Left lung (tissue), 4 donors: ENCODE measurements at regions not wholly inside any gene's neighbourhood (a gene's known extent, or its start where the extent isn't known, plus 50 kb on each side); places are given as distances from the start of the nearest gene placed in this dataset.

Source experiments
- ATAC-seq: fragments of 200-7000 bp; cut with Tn5 transposase; one replicate; pipeline ENCODE4 v1.9.1; 2020; ENCODE audit warnings: moderate library complexity
- DNase-seq, 4 donors: peaks; one replicate each; pipeline ENCODE4 v3.0.0-alpha.2; 2013 to 2020
- H3K27ac ChIP-seq, 2 donors: fragments of 200-600 bp; sonication (generic) in 1 of 2; one replicate each; pipeline versions ENCODE4 v1.5.0 to v1.8.0; 2020 to 2021
- H3K27me3 ChIP-seq, 2 donors: fragments of 200-600 bp; sonication (generic) in 1 of 2; one replicate each; pipeline versions ENCODE4 v1.5.0 to v1.8.0; 2020 to 2021
- H3K36me3 ChIP-seq, 2 donors: fragments of 200-600 bp; sonication (generic) in 1 of 2; one replicate each; pipeline versions ENCODE4 v1.5.0 to v1.8.0; 2020 to 2021
- H3K4me1 ChIP-seq, 2 donors: fragments of 200-600 bp; one replicate each; pipeline ENCODE4 v1.8.0; 2021
- H3K4me3 ChIP-seq, 2 donors: fragments of 200-600 bp; sonication (generic) in 1 of 2; one replicate each; pipeline versions ENCODE4 v1.5.0 to v1.8.0; 2020 to 2021; ENCODE audit warnings: mild to moderate bottlenecking in 1 of 2
- H3K9me3 ChIP-seq, 2 donors: fragments of 200-600 bp; sonication (generic) in 1 of 2; one replicate each; pipeline versions ENCODE4 v1.5.0 to v1.8.0; 2020 to 2021
- CTCF ChIP-seq, 2 donors: fragments of 200-600 bp; sonication (generic) in 1 of 2; IDR thresholded peaks; one replicate each; pipeline versions ENCODE4 v1.5.0 to v1.8.0; 2021; ENCODE audit warnings: antibody characterized with exemption in 2 of 2
- intact Hi-C, 2 donors: fragments of 100-400 bp; cut with DNase I; formaldehyde crosslinking; loops; one replicate each; pipeline versions ENCODE4 v1.11.2 to v1.14.2; 2022
- donor health status: DM: no; HTN: yes; CAD: no.
- donor health status: DM: no; HTN: no; CAD: no.

GRCh38 chr20:20932156-20932555, 174.0 kb downstream of the LINC00237 start:
- ATAC-seq = no peak
- H3K27ac ChIP-seq = no peak overlapping the region
- no peak for TF ChIP-seq CTCF (IDR thresholded peaks at IDR 0.05)
- no peak for DNase-seq
- intact Hi-C loops = no loop called here
- peaks cover 0 to 12% of the 10 kb centered on the region in 2 donors for H3K27me3 ChIP-seq
- no peaks in the 10 kb centered on the region for H3K4me1 ChIP-seq
- H3K4me3 ChIP-seq = no peak overlapping the region
- H3K9me3 ChIP-seq = no peaks in the 10 kb centered on the region
- H3K36me3 ChIP-seq = no peaks in the 10 kb centered on the region

GRCh38 chr20:20931632-20932031, 174.5 kb downstream of the LINC00237 start:
- DNase-seq (no peak), ATAC-seq (no peak)
- no peak overlapping the region for H3K4me3 ChIP-seq
- H3K9me3 ChIP-seq = no peaks in the 10 kb centered on the region
- H3K27me3 ChIP-seq = peaks cover 0 to 12% of the 10 kb centered on the region in 2 donors
- no peaks in the 10 kb centered on the region for H3K36me3 ChIP-seq
- H3K27ac ChIP-seq = no peak overlapping the region
- no peak for TF ChIP-seq CTCF (IDR thresholded peaks at IDR 0.05)
- no peaks in the 10 kb centered on the region for H3K4me1 ChIP-seq
- intact Hi-C loops = no loop called here

GRCh38 chr20:20931024-20931423, 175.1 kb downstream of the LINC00237 start:
- Histone ChIP-seq H3K9me3 (no peaks in the 10 kb centered on the region), H3K4me1 (no peaks in the 10 kb centered on the region), H3K27me3 (peaks cover 0 to 12% of the 10 kb centered on the region in 2 donors), H3K27ac (no peak overlapping the region), H3K4me3 (no peak overlapping the region), H3K36me3 (no peaks in the 10 kb centered on the region)
- intact Hi-C loops = no loop called here
- ATAC-seq (no peak), DNase-seq (no peak)
- no peak for TF ChIP-seq CTCF (IDR thresholded peaks at IDR 0.05)

GRCh38 chr20:20930500-20930899, 175.7 kb downstream of the LINC00237 start:
- Histone ChIP-seq H3K4me1 (no peaks in the 10 kb centered on the region), H3K9me3 (no peaks in the 10 kb centered on the region), H3K4me3 (no peak overlapping the region), H3K27ac (no peak overlapping the region), H3K36me3 (no peaks in the 10 kb centered on the region), H3K27me3 (peaks cover 0 to 12% of the 10 kb centered on the region in 2 donors)
- intact Hi-C loops = no loop called here
- DNase-seq = no peak
- no peak for ATAC-seq
- no peak for TF ChIP-seq CTCF (IDR thresholded peaks at IDR 0.05)

GRCh38 chr20:20929341-20929740, 176.8 kb downstream of the LINC00237 start:
- H3K4me3 ChIP-seq = no peak overlapping the region
- no peak for TF ChIP-seq CTCF (IDR thresholded peaks at IDR 0.05)
- intact Hi-C loops = no loop called here
- H3K36me3 ChIP-seq = no peaks in the 10 kb centered on the region
- H3K27ac ChIP-seq = no peak overlapping the region
- H3K9me3 ChIP-seq = no peaks in the 10 kb centered on the region
- DNase-seq = no peak
- ATAC-seq = no peak
- H3K27me3 ChIP-seq = peaks cover 0 to 12% of the 10 kb centered on the region in 2 donors
- no peaks in the 10 kb centered on the region for H3K4me1 ChIP-seq
